Neuronal stem cell (in vitro differentiated cells): ENCODE measurements at regions not wholly inside any gene's neighbourhood (a gene's known extent, or its start where the extent isn't known, plus 50 kb on each side); places are given as distances from the start of the nearest gene placed in this dataset.

Source experiments
- DNase-seq: peaks from one replicate; pipeline ENCODE4 v3.0.0-alpha.2; 2013; ENCODE audit warnings: low spot score
- H2AFZ ChIP-seq: one replicate; pipeline ENCODE4 v1.6.1; 2013; ENCODE audit warnings: mild to moderate bottlenecking, low read length, inconsistent platforms
- H2AK5ac ChIP-seq: 2 replicates; pipeline ENCODE4 v1.6.1; 2013; ENCODE audit warnings: low read depth, mild to moderate bottlenecking, inconsistent platforms, low read length, moderate library complexity, mixed read lengths
- H2BK120ac ChIP-seq: 2 replicates; pipeline ENCODE4 v1.6.1; 2013; ENCODE audit warnings: low read depth, mild to moderate bottlenecking, inconsistent platforms, low read length, moderate library complexity, mixed read lengths
- H2BK12ac ChIP-seq: one replicate; pipeline ENCODE4 v1.6.1; 2013; ENCODE audit warnings: low read length, inconsistent platforms
- H2BK15ac ChIP-seq: 2 replicates; pipeline ENCODE4 v1.6.1; 2013; ENCODE audit warnings: mild to moderate bottlenecking, low read length, inconsistent platforms, mixed read lengths
- H2BK5ac ChIP-seq: one replicate; pipeline ENCODE4 v1.6.1; 2013; ENCODE audit warnings: inconsistent platforms, mild to moderate bottlenecking, low read length, moderate library complexity
- H3K14ac ChIP-seq: one replicate; pipeline ENCODE4 v1.6.1; 2013; ENCODE audit warnings: low read length, inconsistent platforms
- H3K18ac ChIP-seq: 2 replicates; pipeline ENCODE4 v1.6.1; 2013; ENCODE audit warnings: low read length, inconsistent platforms
- H3K23ac ChIP-seq: 2 replicates; pipeline ENCODE4 v1.6.1; 2013; ENCODE audit warnings: low read depth, mild to moderate bottlenecking, mixed read lengths, low read length, inconsistent platforms; ENCODE audit not compliant: poor library complexity
- H3K27ac ChIP-seq: replicated peaks from 3 replicates; pipeline ENCODE4 v1.5.1; 2013; ENCODE audit warnings: low read length, inconsistent platforms
- H3K27me3 ChIP-seq, 3 experiments: 2 replicates each; pipeline ENCODE4 v1.6.1; 2013; ENCODE audit warnings: low read length in 3 of 3, mild to moderate bottlenecking in 2 of 3, inconsistent platforms in 1 of 3, low read depth in 1 of 3, mixed read lengths in 1 of 3, moderate library complexity in 1 of 3; ENCODE audit not compliant: control insufficient read depth in 3 of 3, insufficient read depth in 3 of 3
- H3K36me3 ChIP-seq, 2 donors: replicated peaks in 1 of 2; 2 replicates each; pipeline ENCODE4 v1.6.1; 2013; ENCODE audit warnings: low read length in 2 of 2; ENCODE audit not compliant: control insufficient read depth in 2 of 2, insufficient read depth in 2 of 2
- H3K4ac ChIP-seq: 2 replicates; pipeline ENCODE4 v1.6.1; 2013; ENCODE audit warnings: inconsistent platforms, mild to moderate bottlenecking, low read length, moderate library complexity
- H3K4me1 ChIP-seq, 2 donors: 1 replicate in 1 of 2; 2 replicates in 1 of 2; pipeline ENCODE4 v1.6.1; 2013; ENCODE audit warnings: low read length in 2 of 2, low read depth in 1 of 2; ENCODE audit not compliant: control insufficient read depth in 2 of 2, insufficient read depth in 1 of 2
- H3K4me2 ChIP-seq: one replicate; pipeline ENCODE4 v1.6.1; 2013; ENCODE audit warnings: mild to moderate bottlenecking, low read length, inconsistent platforms; ENCODE audit not compliant: insufficient read depth, poor library complexity, severe bottlenecking
- H3K4me3 ChIP-seq, 2 donors: 2 replicates each; pipeline ENCODE4 v1.5.1; 2013; ENCODE audit warnings: low read length in 2 of 2, mild to moderate bottlenecking in 2 of 2, inconsistent platforms in 1 of 2, moderate library complexity in 1 of 2
- H3K79me1 ChIP-seq: one replicate; pipeline ENCODE4 v1.6.1; 2013; ENCODE audit warnings: low read depth, mild to moderate bottlenecking, inconsistent platforms, low read length, moderate library complexity
- H3K9ac ChIP-seq: one replicate; pipeline ENCODE4 v1.6.1; 2013; ENCODE audit warnings: mild to moderate bottlenecking, low read depth, low read length, inconsistent platforms; ENCODE audit not compliant: poor library complexity
- H3K9me3 ChIP-seq, 2 donors: replicated peaks in 1 of 2; 2 replicates each; pipeline versions ENCODE3 to v1.6.1; 2013; ENCODE audit warnings: low read length in 2 of 2, mild to moderate bottlenecking in 2 of 2, inconsistent platforms in 1 of 2, low read depth in 1 of 2, mixed read lengths in 1 of 2, moderate library complexity in 1 of 2; ENCODE audit not compliant: control insufficient read depth in 2 of 2, insufficient read depth in 1 of 2
- H4K8ac ChIP-seq: one replicate; pipeline ENCODE4 v1.6.1; 2013; ENCODE audit warnings: low read depth, mild to moderate bottlenecking, inconsistent platforms, low read length, moderate library complexity
- H4K91ac ChIP-seq: one replicate; pipeline ENCODE4 v1.6.1; 2013; ENCODE audit warnings: low read length, low read depth, mild to moderate bottlenecking, inconsistent platforms; ENCODE audit not compliant: poor library complexity
- WGBS, 2 donors: extraction: QIAGEN DNeasy Blood & Tissue Kit; methylation state at CpG; one replicate each; pipeline ENCODE4 v1.1.7; 2013; ENCODE audit warnings: missing lambda C conversion rate in 2 of 2, mixed read lengths in 1 of 2; ENCODE audit not compliant: insufficient read length in 2 of 2, insufficient replicate concordance in 1 of 2; ENCODE audit errors: extremely low coverage in 2 of 2; 5-methylcytosine and 5-hydroxymethylcytosine counted together

- H3K79me1 ChIP-seq = no peaks in the 10 kb centered on the region
- no peak overlapping the region for H3K18ac ChIP-seq
- no peak overlapping the region for H4K8ac ChIP-seq
- no peak overlapping the region for H3K4me3 ChIP-seq
- H3K9ac ChIP-seq = no peak overlapping the region
- H3K4ac ChIP-seq = no peak overlapping the region
- H2BK12ac ChIP-seq = no peak overlapping the region
- no peak overlapping the region for H2AFZ ChIP-seq
- no peak overlapping the region for H2BK5ac ChIP-seq
- no peak overlapping the region for H3K4me2 ChIP-seq
- no peak overlapping the region for H3K27ac ChIP-seq
- H4K91ac ChIP-seq = no peak overlapping the region
- H3K4me1 ChIP-seq = peaks cover 0 to 2% of the 10 kb centered on the region in 2 donors
- H3K9me3 ChIP-seq = no peaks in the 10 kb centered on the region
- H3K27me3 ChIP-seq = no peaks in the 10 kb centered on the region
- WGBS, 2 donors = no CpG with 5 or more reads among the region's 2 CpGs
- H2AK5ac ChIP-seq = no peak overlapping the region
- no peak for DNase-seq
- H2BK120ac ChIP-seq = no peak overlapping the region
- H2BK15ac ChIP-seq = no peak overlapping the region
- H3K23ac ChIP-seq = no peak overlapping the region
- H3K14ac ChIP-seq = no peak overlapping the region
- no peaks in the 10 kb centered on the region for H3K36me3 ChIP-seq
These were observed 490.8 kb downstream of the CBLN4 start for GRCh38 chr20:55514531-55514930.

GRCh38 chr20:55513954-55514353 is 491.4 kb downstream of the CBLN4 start:
- no CpG with 5 or more reads among the region's 4 CpGs for WGBS, 2 donors
- no peak for DNase-seq
- H3K79me1 ChIP-seq = no peaks in the 10 kb centered on the region

GRCh38 chr20:55500130-55500529 is 505.2 kb downstream of the CBLN4 start:
- Histone ChIP-seq H2AK5ac (no peak overlapping the region), H2AFZ (no peak overlapping the region), H2BK12ac (no peak overlapping the region), H3K23ac (no peak overlapping the region), H3K27me3 (no peaks in the 10 kb centered on the region), H3K4me2 (no peak overlapping the region), H3K27ac (no peak overlapping the region), H3K4me1 (no peaks in the 10 kb centered on the region), H4K91ac (no peak overlapping the region), H2BK120ac (no peak overlapping the region), H2BK5ac (no peak overlapping the region), H4K8ac (no peak overlapping the region), H3K14ac (no peak overlapping the region), H3K9me3 (no peaks in the 10 kb centered on the region), H3K4me3 (no peak overlapping the region), H3K36me3 (no peaks in the 10 kb centered on the region), H3K79me1 (no peaks in the 10 kb centered on the region), H2BK15ac (no peak overlapping the region), H3K9ac (no peak overlapping the region), H3K4ac (no peak overlapping the region), H3K18ac (no peak overlapping the region)
- WGBS, 2 donors = no CpG with 5 or more reads among the region's 4 CpGs
- no peak for DNase-seq

More at GRCh38 chr20:55513954-55514353, 491.4 kb downstream of the CBLN4 start:
- H2AK5ac ChIP-seq = no peak overlapping the region
- no peak overlapping the region for H4K8ac ChIP-seq
- no peak overlapping the region for H3K4me2 ChIP-seq
- H3K14ac ChIP-seq = no peak overlapping the region
- no peak overlapping the region for H2AFZ ChIP-seq
- H3K36me3 ChIP-seq = no peaks in the 10 kb centered on the region
- no peak overlapping the region for H2BK5ac ChIP-seq
- H2BK120ac ChIP-seq = no peak overlapping the region
- H3K18ac ChIP-seq = no peak overlapping the region
- no peak overlapping the region for H3K4ac ChIP-seq
- no peak overlapping the region for H3K23ac ChIP-seq
- no peaks in the 10 kb centered on the region for H3K9me3 ChIP-seq
- H3K4me1 ChIP-seq = peaks cover 0 to 2% of the 10 kb centered on the region in 2 donors
- no peak overlapping the region for H4K91ac ChIP-seq
- H3K27me3 ChIP-seq = no peaks in the 10 kb centered on the region
- no peak overlapping the region for H3K9ac ChIP-seq
- H2BK12ac ChIP-seq = no peak overlapping the region
- H3K4me3 ChIP-seq = no peak overlapping the region
- H2BK15ac ChIP-seq = no peak overlapping the region
- H3K27ac ChIP-seq = no peak overlapping the region

- no peak overlapping the region for H3K4me2 ChIP-seq
- no peak overlapping the region for H3K4me3 ChIP-seq
- H4K8ac ChIP-seq = no peak overlapping the region
- H3K36me3 ChIP-seq = no peaks in the 10 kb centered on the region
- H3K18ac ChIP-seq = no peak overlapping the region
- no peak overlapping the region for H4K91ac ChIP-seq
- H2AK5ac ChIP-seq = no peak overlapping the region
- no peak overlapping the region for H3K4ac ChIP-seq
- H2AFZ ChIP-seq = no peak overlapping the region
- no peak overlapping the region for H3K9ac ChIP-seq
- no peak overlapping the region for H2BK15ac ChIP-seq
- no peaks in the 10 kb centered on the region for H3K9me3 ChIP-seq
- H3K4me1 ChIP-seq = no peaks in the 10 kb centered on the region
- no peak overlapping the region for H2BK120ac ChIP-seq
- no peak overlapping the region for H3K27ac ChIP-seq
- no CpG with 5 or more reads among the region's 1 CpG for WGBS, 2 donors
- no peak overlapping the region for H2BK5ac ChIP-seq
- no peaks in the 10 kb centered on the region for H3K79me1 ChIP-seq
- no peak overlapping the region for H3K14ac ChIP-seq
- H2BK12ac ChIP-seq = no peak overlapping the region
- no peaks in the 10 kb centered on the region for H3K27me3 ChIP-seq
- no peak overlapping the region for H3K23ac ChIP-seq
- no peak for DNase-seq
These were observed 516.7 kb downstream of the CBLN4 start for GRCh38 chr20:55488593-55488992.
